ENCODE measurements at regions not wholly inside any gene's neighbourhood (a gene's known extent, or its start where the extent isn't known, plus 50 kb on each side); places are given as distances from the start of the nearest gene placed in this dataset.

DNA sequence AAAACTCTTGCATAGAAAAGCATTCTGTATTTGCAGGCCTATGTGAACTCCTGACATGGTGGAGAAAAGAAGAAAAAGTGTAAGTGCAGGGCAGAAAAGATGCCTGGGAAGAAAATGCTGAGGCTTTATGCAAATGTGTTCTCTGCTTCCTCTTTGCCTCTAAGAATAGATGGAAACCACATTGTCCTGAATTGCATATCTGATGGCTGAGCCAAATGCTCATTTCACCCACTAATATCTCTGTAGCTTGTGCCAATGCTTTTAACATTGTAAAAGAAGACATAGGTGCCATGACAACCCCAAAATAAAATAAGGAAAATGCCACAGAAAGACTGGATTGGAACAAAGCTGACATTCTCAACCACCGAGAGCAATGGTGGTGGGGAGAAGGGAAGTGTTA, 307.4 kb downstream of the GRIA2 start:
- no peak for DNase-seq (ENCODE audit: low read depth in 2 of 2)

DNA sequence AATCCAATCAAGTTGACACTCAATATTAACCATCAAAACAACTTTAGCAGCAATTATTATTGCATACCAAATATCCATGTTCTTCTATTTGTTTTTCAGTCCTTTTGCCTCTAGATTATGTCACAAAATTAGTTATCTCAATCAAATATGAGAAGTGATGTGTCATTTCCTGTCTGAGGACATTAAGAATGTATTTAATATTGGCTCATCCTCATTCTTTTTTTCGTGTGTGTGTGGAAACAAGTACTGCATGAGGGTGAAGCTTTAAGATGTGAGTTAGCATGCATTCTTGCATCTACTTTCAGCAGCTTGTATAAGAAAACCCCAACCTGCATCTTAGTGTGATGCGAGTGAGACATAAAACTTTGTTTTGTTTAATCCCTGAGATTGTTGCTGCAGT, 301.4 kb downstream of the GRIA2 start:
- no peak for DNase-seq (ENCODE audit: low read depth in 2 of 2)

- no peak for DNase-seq (ENCODE audit: low read depth in 2 of 2)
Observed at GRCh38 chr4:157514711-157515110, 294.2 kb downstream of the GRIA2 start.

- no peak for DNase-seq (ENCODE audit: low read depth in 2 of 2)
Observed at GRCh38 chr4:157509341-157509740, 288.8 kb downstream of the GRIA2 start.

DNA sequence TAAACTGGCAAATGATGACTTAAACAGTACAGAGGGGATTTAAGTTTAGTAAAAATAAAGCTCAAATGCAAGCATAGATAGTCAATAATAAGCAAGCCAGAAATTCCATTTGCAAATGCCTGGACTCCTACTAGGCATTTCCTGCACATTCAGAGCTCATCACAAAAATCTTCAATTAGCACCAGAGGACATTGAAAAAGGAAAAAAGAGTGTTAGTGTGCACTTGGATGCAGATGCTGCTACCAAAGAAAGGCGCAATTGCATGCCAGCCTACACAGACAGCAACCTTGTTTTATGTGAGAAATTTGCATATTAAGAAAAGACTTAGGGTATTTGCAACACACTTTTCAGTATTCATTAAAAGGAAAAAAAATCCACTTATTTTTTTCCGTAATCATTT, 282.1 kb downstream of the GRIA2 start:
- no peak for DNase-seq (ENCODE audit: low read depth in 2 of 2)

DNA sequence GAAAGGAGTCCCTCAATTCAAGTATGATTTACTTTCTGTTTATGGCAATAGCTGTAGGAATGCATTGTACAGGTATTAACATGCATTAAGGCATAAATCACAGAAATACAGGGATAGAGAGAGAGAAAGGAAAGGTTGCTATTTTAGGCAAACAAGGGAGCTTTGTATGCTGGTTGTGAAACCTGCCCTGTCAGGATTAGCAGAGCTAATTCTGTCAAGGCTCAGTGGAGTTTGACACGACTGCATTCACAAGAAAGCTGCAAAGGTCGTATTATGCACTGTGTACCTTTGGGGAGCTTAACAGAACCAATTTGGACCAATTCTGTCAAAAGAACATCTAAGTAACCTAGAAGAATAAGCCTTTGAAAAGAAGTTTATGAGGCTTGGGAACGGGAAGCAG, 239.3 kb downstream of the GRIA2 start:
- no peak for DNase-seq (ENCODE audit: low read depth in 2 of 2)

DNA sequence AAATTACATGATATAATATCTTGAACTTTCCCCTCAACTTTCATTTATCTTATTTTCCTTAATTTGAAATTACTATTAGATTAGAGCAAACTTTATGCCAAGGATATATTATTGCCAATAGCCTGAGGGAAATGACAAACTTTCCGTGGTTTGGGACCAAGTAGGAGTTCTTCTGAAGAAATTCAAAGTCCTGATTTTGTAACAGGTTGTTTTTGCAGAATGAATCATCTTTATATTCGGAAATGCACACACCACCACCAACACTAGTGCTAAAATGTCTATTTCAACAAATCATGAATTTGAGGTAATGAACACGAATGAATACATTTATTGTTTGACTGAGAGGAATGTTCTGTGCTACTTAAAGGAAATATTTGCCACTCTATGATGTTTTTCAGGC, 226.7 kb downstream of the GRIA2 start:
- no peak for DNase-seq (ENCODE audit: low read depth in 2 of 2)

GRCh38 chr4:157444014-157444413, 223.5 kb downstream of the GRIA2 start:
- DNase-seq (ENCODE audit: low read depth in 2 of 2) = no peak

GRCh38 chr4:157443537-157443936, 223.0 kb downstream of the GRIA2 start:
- DNase-seq (ENCODE audit: low read depth in 2 of 2) = no peak

- no peak for DNase-seq (ENCODE audit: low read depth in 2 of 2)
Observed at GRCh38 chr4:157425897-157426296, 205.4 kb downstream of the GRIA2 start.

DNA sequence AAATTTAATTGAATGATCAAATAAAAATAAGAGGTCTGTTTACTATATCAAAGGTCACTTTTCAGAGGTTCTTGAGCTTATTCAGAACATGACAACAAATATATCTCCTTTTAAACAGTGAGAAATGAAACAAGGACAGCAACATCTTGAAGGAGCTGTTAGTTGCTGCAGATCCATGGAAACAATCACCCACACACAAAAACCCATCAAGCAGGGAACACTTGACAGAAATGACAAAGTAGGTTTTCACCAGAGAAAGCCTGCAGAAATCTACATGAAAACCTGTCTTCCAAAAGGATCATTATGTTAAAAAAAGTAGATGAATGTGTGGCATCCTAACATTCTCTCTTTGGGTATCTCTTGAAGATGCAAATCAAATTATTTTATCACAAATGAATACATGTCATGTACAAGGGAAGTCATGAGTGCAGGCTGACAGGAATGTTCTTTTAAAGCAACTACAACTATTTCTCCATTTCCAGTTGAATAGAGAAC, 203.0 kb downstream of the GRIA2 start:
- DNase-seq (ENCODE audit: low read depth in 2 of 2) = no peak

DNA sequence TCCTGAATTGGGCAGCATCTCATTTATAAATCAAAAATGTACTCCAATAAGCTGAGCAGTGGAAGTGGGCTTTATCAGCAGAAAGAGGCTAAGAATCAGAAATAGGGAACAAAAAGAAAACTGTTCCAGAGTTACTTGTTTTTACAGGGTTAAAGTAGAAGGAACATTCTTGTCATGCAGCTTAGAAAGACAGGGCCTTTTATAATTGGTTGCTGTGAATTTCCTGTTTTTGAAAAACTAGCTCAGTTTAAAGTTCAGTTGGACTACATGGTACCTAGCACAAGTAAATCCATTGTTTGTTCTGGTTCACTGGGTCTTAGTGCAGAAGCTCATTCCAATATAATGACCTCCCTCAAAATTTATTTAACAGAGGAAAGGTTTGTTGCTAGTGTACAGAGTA, 200.8 kb downstream of the GRIA2 start:
- DNase-seq (ENCODE audit: low read depth in 2 of 2) = no peak
